Caco-2 (cell line): ENCODE measurements at regions not wholly inside any gene's neighbourhood (a gene's known extent, or its start where the extent isn't known, plus 50 kb on each side); places are given as distances from the start of the nearest gene placed in this dataset.

Experiments
- BruUV-seq: library from RNA; stranded (reverse); fragments of 400-500 nt; replicated peaks from 2 replicates; lab custom pipeline; 2021; lab: Mats Ljungman, UMichigan
- CTCF ChIA-PET: fragments of 300-600 bp; sonication (Branson Sonifier 250); formaldehyde crosslinking; loops from one replicate; lab custom pipeline; 2022; ENCODE audit warnings: antibody characterized with exemption; lab: Charles Lee
- POLR2A ChIA-PET: fragments of 300-600 bp; sonication (Branson Sonifier 250); formaldehyde crosslinking; loops from one replicate; lab custom pipeline; 2022; ENCODE audit warnings: antibody characterized with exemption; lab: Charles Lee
- DNase-seq, 2 experiments: peaks; one replicate each; pipeline versions ENCODE4 v3.0.0 to v3.0.0-alpha.2; 2020 to 2022
- H3K27me3 ChIP-seq: replicated peaks from 2 replicates; pipeline ENCODE4 v1.6.0; 2011; ENCODE audit warnings: low read length; ENCODE audit not compliant: control insufficient read depth, insufficient read depth
- H3K36me3 ChIP-seq: 2 replicates; pipeline ENCODE4 v1.5.1; 2011; ENCODE audit warnings: low read length; ENCODE audit not compliant: control insufficient read depth, insufficient read depth
- H3K4me1 ChIP-seq: fragments of 250-450 bp; sonication (Bioruptor Pico); 2 replicates; pipeline ENCODE4 v1.5.1; 2020; ENCODE audit warnings: mild to moderate bottlenecking
- H3K4me3 ChIP-seq: 2 replicates; pipeline ENCODE4 v1.5.1; 2011; ENCODE audit warnings: low read depth, mild to moderate bottlenecking, control low read depth, low read length
- H3K9me3 ChIP-seq: fragments of 250-450 bp; sonication (Bioruptor Pico); 2 replicates; pipeline ENCODE4 v1.5.1; 2020; ENCODE audit warnings: mild to moderate bottlenecking, moderate library complexity
- H3K27ac Mint-ChIP-seq: one replicate; pipeline ENCODE4 v1.8.0; 2022; ENCODE audit warnings: mixed read lengths; ENCODE audit not compliant: unreplicated experiment
- H3K27me3 Mint-ChIP-seq: one replicate; pipeline ENCODE4 v1.8.0; 2022; ENCODE audit warnings: mixed read lengths; ENCODE audit not compliant: insufficient read depth, unreplicated experiment
- H3K36me3 Mint-ChIP-seq: one replicate; pipeline ENCODE4 v1.8.0; 2022; ENCODE audit warnings: mild to moderate bottlenecking, mixed read lengths; ENCODE audit not compliant: insufficient read depth, unreplicated experiment
- H3K4me1 Mint-ChIP-seq: one replicate; pipeline ENCODE4 v1.8.0; 2022; ENCODE audit warnings: low read depth, mixed read lengths; ENCODE audit not compliant: unreplicated experiment
- H3K4me3 Mint-ChIP-seq: one replicate; pipeline ENCODE4 v1.8.0; 2022; ENCODE audit warnings: mild to moderate bottlenecking, moderate library complexity, mixed read lengths; ENCODE audit not compliant: unreplicated experiment
- H3K9me3 Mint-ChIP-seq: one replicate; pipeline ENCODE4 v1.8.0; 2022; ENCODE audit warnings: mixed read lengths; ENCODE audit not compliant: unreplicated experiment
- intact Hi-C: fragments of 100-400 bp; cut with micrococcal nuclease; formaldehyde crosslinking; loops from one replicate; pipeline ENCODE4 v1.10.0; 2022; ENCODE audit not compliant: unreplicated experiment
- TF ChIP-seq, protein P1 (sequence below), 2 experiments: fragments of 200-600 bp in 1 of 2; IDR thresholded peaks; 1 replicate in 1 of 2; 2 replicates in 1 of 2; pipeline versions ENCODE4 v1.5.1 to v1.8.0; 2011 to 2022; ENCODE audit warnings: antibody characterized with exemption in 1 of 2, control low read depth in 1 of 2, inconsistent platforms in 1 of 2, low read depth in 1 of 2, low read length in 1 of 2, mild to moderate bottlenecking in 1 of 2, moderate library complexity in 1 of 2; ENCODE audit not compliant: insufficient read depth in 1 of 2, severe bottlenecking in 1 of 2, unreplicated experiment in 1 of 2

DNA sequence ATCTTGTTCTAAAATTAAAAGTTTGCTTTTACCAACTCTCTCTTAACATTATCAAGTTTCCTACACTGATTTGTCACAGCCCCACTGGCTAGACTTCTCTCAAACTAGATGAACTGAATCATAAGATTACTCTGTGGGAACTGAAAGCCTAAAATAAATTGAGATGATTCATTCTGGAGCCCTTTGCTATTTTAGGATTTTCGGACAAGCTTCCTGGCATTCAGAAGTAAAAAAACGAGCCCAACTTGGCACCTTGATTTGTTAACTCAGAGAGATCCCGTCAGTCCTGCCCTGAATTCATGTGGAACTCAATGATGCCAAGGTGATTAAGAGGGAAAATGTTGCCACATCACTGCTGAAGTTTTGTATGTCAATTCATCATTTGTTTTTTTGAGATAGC, 122.0 kb upstream of the NRSN1 start:
- ChIA-PET POLR2A (no interaction called here), CTCF (no interaction called here)
- DNase-seq: no peak
- Mint-ChIP-seq H3K27me3 (peaks cover under 1% of the 10 kb centered on the region), H3K36me3 (no peaks in the 10 kb centered on the region), H3K27ac (no peak overlapping the region), H3K4me1 (no peaks in the 10 kb centered on the region), H3K4me3 (no peak overlapping the region), H3K9me3 (no peaks in the 10 kb centered on the region)
- Histone ChIP-seq H3K9me3 (no peaks in the 10 kb centered on the region), H3K4me3 (no peak overlapping the region), H3K27me3 (no peaks in the 10 kb centered on the region), H3K4me1 (no peaks in the 10 kb centered on the region), H3K36me3 (no peaks in the 10 kb centered on the region)
- TF ChIP-seq, protein P1, sequence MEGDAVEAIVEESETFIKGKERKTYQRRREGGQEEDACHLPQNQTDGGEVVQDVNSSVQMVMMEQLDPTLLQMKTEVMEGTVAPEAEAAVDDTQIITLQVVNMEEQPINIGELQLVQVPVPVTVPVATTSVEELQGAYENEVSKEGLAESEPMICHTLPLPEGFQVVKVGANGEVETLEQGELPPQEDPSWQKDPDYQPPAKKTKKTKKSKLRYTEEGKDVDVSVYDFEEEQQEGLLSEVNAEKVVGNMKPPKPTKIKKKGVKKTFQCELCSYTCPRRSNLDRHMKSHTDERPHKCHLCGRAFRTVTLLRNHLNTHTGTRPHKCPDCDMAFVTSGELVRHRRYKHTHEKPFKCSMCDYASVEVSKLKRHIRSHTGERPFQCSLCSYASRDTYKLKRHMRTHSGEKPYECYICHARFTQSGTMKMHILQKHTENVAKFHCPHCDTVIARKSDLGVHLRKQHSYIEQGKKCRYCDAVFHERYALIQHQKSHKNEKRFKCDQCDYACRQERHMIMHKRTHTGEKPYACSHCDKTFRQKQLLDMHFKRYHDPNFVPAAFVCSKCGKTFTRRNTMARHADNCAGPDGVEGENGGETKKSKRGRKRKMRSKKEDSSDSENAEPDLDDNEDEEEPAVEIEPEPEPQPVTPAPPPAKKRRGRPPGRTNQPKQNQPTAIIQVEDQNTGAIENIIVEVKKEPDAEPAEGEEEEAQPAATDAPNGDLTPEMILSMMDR (IDR thresholded peaks at IDR 0.05; ENCODE audit: insufficient read depth in 1 of 2, low read depth in 1 of 2, low read length in 1 of 2, severe bottlenecking in 1 of 2, unreplicated experiment in 1 of 2): no peak
- no TSS peak for BruUV-seq
- intact Hi-C loops: no loop called here

DNA sequence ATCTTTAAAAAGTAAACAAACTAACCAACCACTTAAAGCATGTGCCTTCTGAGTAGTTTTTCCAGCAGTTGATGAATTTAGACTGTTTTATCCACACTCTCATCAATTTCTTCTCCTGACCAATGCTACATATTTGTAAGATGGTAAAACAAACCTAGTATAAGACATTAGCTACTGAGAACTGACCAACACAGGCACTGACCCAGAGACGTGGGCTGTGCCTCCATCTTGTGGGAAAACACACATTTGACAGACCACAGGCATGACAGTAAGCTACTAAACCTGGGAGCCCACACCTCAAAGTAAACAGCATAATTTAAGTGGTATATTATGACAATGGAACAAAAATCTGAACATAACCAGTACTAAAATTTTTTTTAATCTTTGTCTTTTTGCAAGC, 121.4 kb upstream of the NRSN1 start:
- TF ChIP-seq, protein P1 (IDR thresholded peaks at IDR 0.05; ENCODE audit: insufficient read depth in 1 of 2, low read depth in 1 of 2, low read length in 1 of 2, severe bottlenecking in 1 of 2, unreplicated experiment in 1 of 2): no peak
- H3K4me1 ChIP-seq: no peaks in the 10 kb centered on the region
- H3K27me3 ChIP-seq: no peaks in the 10 kb centered on the region
- H3K9me3 ChIP-seq: no peaks in the 10 kb centered on the region
- H3K36me3 ChIP-seq: no peaks in the 10 kb centered on the region
- H3K4me3 Mint-ChIP-seq: no peak overlapping the region
- no peaks in the 10 kb centered on the region for H3K36me3 Mint-ChIP-seq
- H3K27me3 Mint-ChIP-seq: no peaks in the 10 kb centered on the region
- no peak for DNase-seq
- CTCF ChIA-PET: no interaction called here
- intact Hi-C loops: no loop called here
- POLR2A ChIA-PET: no interaction called here
- no TSS peak for BruUV-seq
- no peaks in the 10 kb centered on the region for H3K9me3 Mint-ChIP-seq
- no peak overlapping the region for H3K27ac Mint-ChIP-seq
- H3K4me3 ChIP-seq: no peak overlapping the region
- H3K4me1 Mint-ChIP-seq: no peaks in the 10 kb centered on the region

DNA sequence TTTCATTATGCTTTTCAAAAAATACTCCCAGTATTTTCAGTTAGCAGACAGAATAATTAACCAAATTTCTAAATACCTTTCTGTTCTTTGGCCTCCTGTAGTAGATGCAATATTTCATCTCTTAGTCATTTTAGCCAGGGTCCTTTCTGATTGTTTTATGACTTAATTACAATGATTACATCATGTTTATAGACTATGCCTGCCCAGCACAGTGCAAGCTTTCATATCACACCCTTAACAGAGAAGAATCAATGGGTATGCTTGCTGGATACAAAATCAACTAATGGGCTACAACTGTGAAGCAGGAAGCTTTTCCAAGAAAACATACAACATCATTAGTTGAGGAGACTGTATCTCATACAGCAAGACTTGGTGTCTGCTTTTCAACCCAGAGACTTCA, 119.8 kb upstream of the NRSN1 start:
- H3K4me1 ChIP-seq: no peaks in the 10 kb centered on the region
- H3K36me3 Mint-ChIP-seq: no peaks in the 10 kb centered on the region
- H3K4me3 Mint-ChIP-seq: no peak overlapping the region
- DNase-seq: no peak
- BruUV-seq: no TSS peak
- no peaks in the 10 kb centered on the region for H3K27me3 Mint-ChIP-seq
- TF ChIP-seq, protein P1 (IDR thresholded peaks at IDR 0.05; ENCODE audit: insufficient read depth in 1 of 2, low read depth in 1 of 2, low read length in 1 of 2, severe bottlenecking in 1 of 2, unreplicated experiment in 1 of 2): no peak
- H3K9me3 Mint-ChIP-seq: no peaks in the 10 kb centered on the region
- H3K9me3 ChIP-seq: no peaks in the 10 kb centered on the region
- no peaks in the 10 kb centered on the region for H3K27me3 ChIP-seq
- ChIA-PET POLR2A (no interaction called here), CTCF (no interaction called here)
- no peak overlapping the region for H3K4me3 ChIP-seq
- intact Hi-C loops: no loop called here
- no peaks in the 10 kb centered on the region for H3K4me1 Mint-ChIP-seq
- no peak overlapping the region for H3K27ac Mint-ChIP-seq
- H3K36me3 ChIP-seq: no peaks in the 10 kb centered on the region
